ENCODE measurements at regions not wholly inside any gene's neighbourhood (a gene's known extent, or its start where the extent isn't known, plus 50 kb on each side); places are given as distances from the start of the nearest gene placed in this dataset.

DNA sequence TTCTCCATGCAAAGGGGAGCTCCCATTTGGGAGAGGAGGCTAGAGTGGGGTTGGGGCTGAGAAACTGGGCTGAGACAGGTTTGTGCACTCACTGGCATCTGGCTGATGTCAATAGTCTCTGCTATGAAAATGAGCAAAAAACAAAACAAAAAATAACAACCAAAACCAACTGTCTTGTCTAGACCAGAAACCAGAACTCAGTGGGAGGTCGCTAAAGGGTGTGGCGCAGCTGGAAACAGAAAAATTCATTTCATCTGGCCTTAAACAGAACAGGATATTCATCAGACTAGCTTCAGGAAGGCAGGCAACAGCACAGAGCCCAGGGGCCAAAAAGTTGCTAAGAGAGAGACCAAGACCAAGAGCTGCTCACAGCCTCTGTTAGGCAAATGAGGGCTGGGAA, 126.1 kb downstream of the THNSL2 start:
- TF ChIP-seq, protein P1, sequence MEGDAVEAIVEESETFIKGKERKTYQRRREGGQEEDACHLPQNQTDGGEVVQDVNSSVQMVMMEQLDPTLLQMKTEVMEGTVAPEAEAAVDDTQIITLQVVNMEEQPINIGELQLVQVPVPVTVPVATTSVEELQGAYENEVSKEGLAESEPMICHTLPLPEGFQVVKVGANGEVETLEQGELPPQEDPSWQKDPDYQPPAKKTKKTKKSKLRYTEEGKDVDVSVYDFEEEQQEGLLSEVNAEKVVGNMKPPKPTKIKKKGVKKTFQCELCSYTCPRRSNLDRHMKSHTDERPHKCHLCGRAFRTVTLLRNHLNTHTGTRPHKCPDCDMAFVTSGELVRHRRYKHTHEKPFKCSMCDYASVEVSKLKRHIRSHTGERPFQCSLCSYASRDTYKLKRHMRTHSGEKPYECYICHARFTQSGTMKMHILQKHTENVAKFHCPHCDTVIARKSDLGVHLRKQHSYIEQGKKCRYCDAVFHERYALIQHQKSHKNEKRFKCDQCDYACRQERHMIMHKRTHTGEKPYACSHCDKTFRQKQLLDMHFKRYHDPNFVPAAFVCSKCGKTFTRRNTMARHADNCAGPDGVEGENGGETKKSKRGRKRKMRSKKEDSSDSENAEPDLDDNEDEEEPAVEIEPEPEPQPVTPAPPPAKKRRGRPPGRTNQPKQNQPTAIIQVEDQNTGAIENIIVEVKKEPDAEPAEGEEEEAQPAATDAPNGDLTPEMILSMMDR (IDR thresholded peaks at IDR 0.05; ENCODE audit: insufficient read depth, low read length), result no peak
- TF ChIP-seq, protein P2, sequence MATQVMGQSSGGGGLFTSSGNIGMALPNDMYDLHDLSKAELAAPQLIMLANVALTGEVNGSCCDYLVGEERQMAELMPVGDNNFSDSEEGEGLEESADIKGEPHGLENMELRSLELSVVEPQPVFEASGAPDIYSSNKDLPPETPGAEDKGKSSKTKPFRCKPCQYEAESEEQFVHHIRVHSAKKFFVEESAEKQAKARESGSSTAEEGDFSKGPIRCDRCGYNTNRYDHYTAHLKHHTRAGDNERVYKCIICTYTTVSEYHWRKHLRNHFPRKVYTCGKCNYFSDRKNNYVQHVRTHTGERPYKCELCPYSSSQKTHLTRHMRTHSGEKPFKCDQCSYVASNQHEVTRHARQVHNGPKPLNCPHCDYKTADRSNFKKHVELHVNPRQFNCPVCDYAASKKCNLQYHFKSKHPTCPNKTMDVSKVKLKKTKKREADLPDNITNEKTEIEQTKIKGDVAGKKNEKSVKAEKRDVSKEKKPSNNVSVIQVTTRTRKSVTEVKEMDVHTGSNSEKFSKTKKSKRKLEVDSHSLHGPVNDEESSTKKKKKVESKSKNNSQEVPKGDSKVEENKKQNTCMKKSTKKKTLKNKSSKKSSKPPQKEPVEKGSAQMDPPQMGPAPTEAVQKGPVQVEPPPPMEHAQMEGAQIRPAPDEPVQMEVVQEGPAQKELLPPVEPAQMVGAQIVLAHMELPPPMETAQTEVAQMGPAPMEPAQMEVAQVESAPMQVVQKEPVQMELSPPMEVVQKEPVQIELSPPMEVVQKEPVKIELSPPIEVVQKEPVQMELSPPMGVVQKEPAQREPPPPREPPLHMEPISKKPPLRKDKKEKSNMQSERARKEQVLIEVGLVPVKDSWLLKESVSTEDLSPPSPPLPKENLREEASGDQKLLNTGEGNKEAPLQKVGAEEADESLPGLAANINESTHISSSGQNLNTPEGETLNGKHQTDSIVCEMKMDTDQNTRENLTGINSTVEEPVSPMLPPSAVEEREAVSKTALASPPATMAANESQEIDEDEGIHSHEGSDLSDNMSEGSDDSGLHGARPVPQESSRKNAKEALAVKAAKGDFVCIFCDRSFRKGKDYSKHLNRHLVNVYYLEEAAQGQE (IDR thresholded peaks at IDR 0.05; ENCODE audit: insufficient replicate concordance, low read depth), result no peak
- Histone ChIP-seq H3K27me3 (ENCODE audit: insufficient read depth, poor library complexity, severe bottlenecking) (no peaks in the 10 kb centered on the region), H3K27ac (replicated peaks) (no peak overlapping the region)

DNA sequence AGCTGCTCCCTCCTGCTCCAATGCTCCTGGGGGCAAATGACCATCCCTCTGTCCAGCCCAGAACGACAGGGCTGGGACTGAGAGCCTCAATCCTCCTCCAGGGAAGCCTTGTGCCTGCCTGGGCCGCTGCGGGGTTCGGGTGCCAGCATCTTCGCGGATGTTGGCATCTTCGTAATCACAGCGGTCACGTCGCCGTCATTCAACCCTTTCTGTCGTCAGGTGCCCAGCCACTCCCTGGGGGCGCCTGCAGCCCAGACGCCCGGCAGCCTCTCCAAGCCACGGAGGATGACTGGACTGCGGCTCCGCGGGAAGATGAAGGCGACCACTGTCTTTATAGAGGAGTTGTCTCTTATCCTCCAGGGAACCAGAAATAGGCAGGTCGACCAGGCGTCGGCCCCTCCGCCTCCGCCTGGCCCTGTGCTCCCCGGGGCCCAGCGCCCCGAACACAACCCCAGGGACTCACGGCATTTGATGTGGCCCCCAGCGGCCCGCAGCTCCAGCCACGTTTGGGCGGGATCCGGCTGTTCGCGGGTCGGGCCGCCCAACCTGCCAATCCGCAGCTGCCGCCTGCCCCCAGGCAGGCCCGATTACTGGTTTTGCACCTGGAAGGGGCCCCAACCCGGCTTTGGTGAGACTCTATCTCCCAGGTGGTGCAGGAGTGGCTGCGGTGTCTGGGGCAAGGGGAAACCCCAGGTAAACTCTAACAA, 113.9 kb downstream of the THNSL2 start:
- no peak overlapping the region for H3K27ac ChIP-seq (replicated peaks)
- TF ChIP-seq, protein P2 (IDR thresholded peaks at IDR 0.05; ENCODE audit: insufficient replicate concordance, low read depth), result no peak
- no peak for TF ChIP-seq GABPA (IDR thresholded peaks at IDR 0.05; ENCODE audit: low read depth)
- no peak overlapping the region for H3K4me3 ChIP-seq (replicated peaks; ENCODE audit: insufficient read depth, low read length)
- no peaks in the 10 kb centered on the region for H3K27me3 ChIP-seq (ENCODE audit: insufficient read depth, poor library complexity, severe bottlenecking)
- no peak for DNase-seq (ENCODE audit: low read depth in 1 of 2, low spot score in 1 of 2)

More for the DNA sequence above, 126.1 kb downstream of the THNSL2 start:
- no peak overlapping the region for H3K4me3 ChIP-seq (replicated peaks; ENCODE audit: insufficient read depth, low read length)
- no peak for DNase-seq (ENCODE audit: low read depth in 1 of 2, low spot score in 1 of 2)

DNA sequence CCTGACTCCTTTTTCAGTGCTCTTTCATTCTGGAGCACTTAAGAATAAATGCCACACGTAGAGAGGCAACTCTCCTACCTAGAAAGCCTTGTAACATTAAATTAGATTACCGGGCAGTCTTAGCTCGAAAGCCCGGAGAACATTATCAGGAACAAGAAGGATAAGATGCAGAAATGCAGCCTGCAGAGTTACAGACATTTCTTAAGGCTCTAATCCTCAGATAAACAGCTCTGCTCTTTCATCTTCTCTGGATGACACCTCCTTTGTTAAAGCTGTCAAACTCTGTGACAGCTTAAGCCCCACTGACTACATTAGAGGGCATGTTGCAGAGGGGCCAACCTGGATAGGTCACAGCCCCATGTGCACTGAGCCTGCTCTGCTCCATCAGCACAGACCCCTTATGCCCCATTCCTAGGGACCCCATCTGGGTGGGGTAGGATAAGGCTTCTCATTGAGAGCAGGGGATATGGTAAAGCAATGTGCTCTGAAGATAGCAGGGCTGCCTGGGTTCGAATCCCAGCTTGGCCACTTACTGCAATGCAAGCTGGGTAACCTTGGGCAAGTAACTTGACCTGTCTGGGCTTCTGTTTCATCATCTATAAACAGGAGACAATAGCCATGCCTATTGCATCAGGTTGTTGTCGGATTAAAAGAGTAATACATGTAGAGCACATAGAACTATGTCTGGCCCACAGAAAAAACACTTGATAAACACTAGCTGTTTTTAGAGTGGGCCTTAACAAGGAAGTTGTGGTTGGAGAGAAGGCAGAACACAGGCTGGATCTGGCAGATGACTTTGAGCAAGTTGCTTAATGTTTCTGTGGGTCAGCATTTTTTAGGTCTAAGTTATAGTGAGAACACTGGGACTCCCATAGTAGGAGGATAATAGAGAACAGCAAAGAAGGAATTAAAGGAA, 111.4 kb downstream of the THNSL2 start:
- peak; percentile 7 to 75 for DNase-seq (ENCODE audit: low read depth in 1 of 2, low spot score in 1 of 2)
- H3K27ac ChIP-seq (replicated peaks), result no peak overlapping the region; the same call in 1 of the 2 replicates
- H3K27me3 ChIP-seq (ENCODE audit: insufficient read depth, poor library complexity, severe bottlenecking), result no peaks in the 10 kb centered on the region
- H3K4me3 ChIP-seq (replicated peaks; ENCODE audit: insufficient read depth, low read length), result no peak overlapping the region
- TF ChIP-seq, protein P2 (IDR thresholded peaks at IDR 0.05; ENCODE audit: insufficient replicate concordance, low read depth), result no peak
- TF ChIP-seq POLR2AphosphoS5 (IDR thresholded peaks at IDR 0.05; ENCODE audit: low read depth), result no peak
- no peak for TF ChIP-seq SPI1 (IDR thresholded peaks at IDR 0.05; ENCODE audit: borderline replicate concordance, low read depth)
- no peak for TF ChIP-seq GABPA (IDR thresholded peaks at IDR 0.05; ENCODE audit: low read depth)
- TF ChIP-seq, protein P1 (IDR thresholded peaks at IDR 0.05; ENCODE audit: insufficient read depth, low read length), result no peak

All from HL-60 (cell line).